Mesothelial cell of epicardium (in vitro differentiated cells): ENCODE measurements at regions not wholly inside any gene's neighbourhood (a gene's known extent, or its start where the extent isn't known, plus 50 kb on each side); places are given as distances from the start of the nearest gene placed in this dataset.

Source experiments
- DNase-seq, 2 experiments: peaks; one replicate each; pipeline ENCODE4 v3.0.0; 2021; ENCODE audit warnings: low spot score in 2 of 2; ENCODE audit not compliant: unreplicated experiment in 2 of 2
- H3K27ac Mint-ChIP-seq: 2 replicates; pipeline ENCODE4 v1.8.0; 2021; ENCODE audit warnings: mixed read lengths
- H3K27me3 Mint-ChIP-seq: 2 replicates; pipeline ENCODE4 v1.8.0; 2021; ENCODE audit warnings: low read depth, mixed read lengths
- H3K36me3 Mint-ChIP-seq: 2 replicates; pipeline ENCODE4 v1.8.0; 2021; ENCODE audit warnings: mixed read lengths
- H3K4me1 Mint-ChIP-seq: 2 replicates; pipeline ENCODE4 v1.8.0; 2021; ENCODE audit warnings: mixed read lengths
- H3K4me3 Mint-ChIP-seq: 2 replicates; pipeline ENCODE4 v1.8.0; 2021; ENCODE audit warnings: mild to moderate bottlenecking, moderate library complexity, mixed read lengths
- H3K9me3 Mint-ChIP-seq: 2 replicates; pipeline ENCODE4 v1.8.0; 2021; ENCODE audit warnings: mixed read lengths
- CTCF ChIP-seq: fragments of 200-600 bp; sonication (generic); IDR thresholded peaks from one replicate; pipeline ENCODE4 v1.5.0; 2021; ENCODE audit warnings: antibody characterized with exemption; ENCODE audit not compliant: unreplicated experiment

- H3K27ac Mint-ChIP-seq: no peak overlapping the region
- H3K27me3 Mint-ChIP-seq: peaks cover 2% of the 10 kb centered on the region
- H3K36me3 Mint-ChIP-seq: no peaks in the 10 kb centered on the region
- H3K9me3 Mint-ChIP-seq: no peaks in the 10 kb centered on the region
- DNase-seq: no peak
- TF ChIP-seq CTCF: no peak
- H3K4me3 Mint-ChIP-seq: no peak overlapping the region
- H3K4me1 Mint-ChIP-seq: no peaks in the 10 kb centered on the region
Measured at GRCh38 chr12:38480594-38480993, 164.0 kb downstream of the ALG10B start.

GRCh38 chr12:38484821-38485449, 168.4 kb downstream of the ALG10B start:
- H3K4me1 Mint-ChIP-seq: no peaks in the 10 kb centered on the region
- TF ChIP-seq CTCF: no peak
- no peak overlapping the region for H3K4me3 Mint-ChIP-seq
- H3K9me3 Mint-ChIP-seq: no peaks in the 10 kb centered on the region
- no peak for DNase-seq
- H3K27me3 Mint-ChIP-seq: no peaks in the 10 kb centered on the region
- H3K27ac Mint-ChIP-seq: no peak overlapping the region
- no peaks in the 10 kb centered on the region for H3K36me3 Mint-ChIP-seq

GRCh38 chr12:38488866-38489265, 172.3 kb downstream of the ALG10B start:
- H3K27ac Mint-ChIP-seq: no peak overlapping the region
- H3K9me3 Mint-ChIP-seq: no peaks in the 10 kb centered on the region
- no peak for TF ChIP-seq CTCF
- H3K4me1 Mint-ChIP-seq: no peaks in the 10 kb centered on the region
- no peaks in the 10 kb centered on the region for H3K27me3 Mint-ChIP-seq
- DNase-seq: no peak
- H3K36me3 Mint-ChIP-seq: no peaks in the 10 kb centered on the region
- no peak overlapping the region for H3K4me3 Mint-ChIP-seq

GRCh38 chr12:38490073-38490472, 173.5 kb downstream of the ALG10B start:
- no peak for DNase-seq
- no peaks in the 10 kb centered on the region for H3K36me3 Mint-ChIP-seq
- H3K27me3 Mint-ChIP-seq: no peaks in the 10 kb centered on the region
- H3K4me3 Mint-ChIP-seq: no peak overlapping the region
- H3K4me1 Mint-ChIP-seq: no peaks in the 10 kb centered on the region
- no peak for TF ChIP-seq CTCF
- H3K27ac Mint-ChIP-seq: no peak overlapping the region
- H3K9me3 Mint-ChIP-seq: no peaks in the 10 kb centered on the region

- no peaks in the 10 kb centered on the region for H3K36me3 Mint-ChIP-seq
- no peaks in the 10 kb centered on the region for H3K4me1 Mint-ChIP-seq
- no peaks in the 10 kb centered on the region for H3K27me3 Mint-ChIP-seq
- DNase-seq: no peak
- no peak overlapping the region for H3K27ac Mint-ChIP-seq
- no peak for TF ChIP-seq CTCF
- H3K9me3 Mint-ChIP-seq: no peaks in the 10 kb centered on the region
- no peak overlapping the region for H3K4me3 Mint-ChIP-seq
Measured at GRCh38 chr12:38490941-38491340, 174.4 kb downstream of the ALG10B start.

GRCh38 chr12:38501481-38501880, 184.9 kb downstream of the ALG10B start:
- Mint-ChIP-seq H3K36me3 (no peaks in the 10 kb centered on the region), H3K4me1 (no peaks in the 10 kb centered on the region), H3K9me3 (peaks cover 17% of the 10 kb centered on the region), H3K4me3 (no peak overlapping the region), H3K27me3 (no peaks in the 10 kb centered on the region), H3K27ac (no peak overlapping the region)
- DNase-seq: no peak
- no peak for TF ChIP-seq CTCF
